Fibroblast of pulmonary artery (primary cell): ENCODE measurements at regions not wholly inside any gene's neighbourhood (a gene's known extent, or its start where the extent isn't known, plus 50 kb on each side); places are given as distances from the start of the nearest gene placed in this dataset.

ENCODE experiments used
- DNase-seq: peaks from one replicate; pipeline ENCODE4 v3.0.0-alpha.2; 2010; ENCODE audit warnings: low read depth
- H3K4me3 ChIP-seq: replicated peaks from 2 replicates; pipeline ENCODE4 v1.5.1; 2011; ENCODE audit warnings: low read depth, mild to moderate bottlenecking, control low read depth, low read length, moderate library complexity
- TF ChIP-seq, protein P1 (sequence below): IDR thresholded peaks from 2 replicates; pipeline ENCODE4 v1.5.1; 2011; ENCODE audit warnings: mild to moderate bottlenecking, control low read depth, low read length, inconsistent platforms; ENCODE audit errors: missing control alignments

GRCh38 chr11:88398791-88399570 is 61.4 kb upstream of the CTSC start:
- H3K4me3 ChIP-seq, result no peak overlapping the region
- no peak for DNase-seq
- TF ChIP-seq, protein P1, sequence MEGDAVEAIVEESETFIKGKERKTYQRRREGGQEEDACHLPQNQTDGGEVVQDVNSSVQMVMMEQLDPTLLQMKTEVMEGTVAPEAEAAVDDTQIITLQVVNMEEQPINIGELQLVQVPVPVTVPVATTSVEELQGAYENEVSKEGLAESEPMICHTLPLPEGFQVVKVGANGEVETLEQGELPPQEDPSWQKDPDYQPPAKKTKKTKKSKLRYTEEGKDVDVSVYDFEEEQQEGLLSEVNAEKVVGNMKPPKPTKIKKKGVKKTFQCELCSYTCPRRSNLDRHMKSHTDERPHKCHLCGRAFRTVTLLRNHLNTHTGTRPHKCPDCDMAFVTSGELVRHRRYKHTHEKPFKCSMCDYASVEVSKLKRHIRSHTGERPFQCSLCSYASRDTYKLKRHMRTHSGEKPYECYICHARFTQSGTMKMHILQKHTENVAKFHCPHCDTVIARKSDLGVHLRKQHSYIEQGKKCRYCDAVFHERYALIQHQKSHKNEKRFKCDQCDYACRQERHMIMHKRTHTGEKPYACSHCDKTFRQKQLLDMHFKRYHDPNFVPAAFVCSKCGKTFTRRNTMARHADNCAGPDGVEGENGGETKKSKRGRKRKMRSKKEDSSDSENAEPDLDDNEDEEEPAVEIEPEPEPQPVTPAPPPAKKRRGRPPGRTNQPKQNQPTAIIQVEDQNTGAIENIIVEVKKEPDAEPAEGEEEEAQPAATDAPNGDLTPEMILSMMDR, result no peak

GRCh38 chr11:88398372-88398771 is 60.8 kb upstream of the CTSC start:
- peak; percentile 56 for DNase-seq
- H3K4me3 ChIP-seq, result no peak overlapping the region
- TF ChIP-seq, protein P1, result no peak

DNA sequence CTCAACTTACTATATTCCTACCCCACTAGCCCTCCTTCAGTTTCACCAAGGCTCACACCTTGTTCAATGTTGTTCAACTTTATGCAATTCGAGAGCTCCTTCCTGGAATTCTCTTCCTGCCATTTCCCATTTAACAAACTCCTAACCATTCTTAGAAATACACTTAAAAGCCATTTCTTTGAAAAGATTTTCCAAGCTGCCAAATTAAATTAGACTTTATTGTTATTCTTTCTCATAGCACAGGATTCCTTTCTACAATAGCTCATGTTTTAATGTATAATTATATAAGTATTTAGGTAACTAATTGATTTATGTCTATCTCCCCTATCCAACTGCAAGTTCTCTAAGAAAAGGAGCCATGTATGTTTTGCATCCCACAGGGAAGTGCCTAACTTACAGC is 52.7 kb upstream of the CTSC start:
- no peak overlapping the region for H3K4me3 ChIP-seq
- no peak for DNase-seq
- TF ChIP-seq, protein P1, result no peak

DNA sequence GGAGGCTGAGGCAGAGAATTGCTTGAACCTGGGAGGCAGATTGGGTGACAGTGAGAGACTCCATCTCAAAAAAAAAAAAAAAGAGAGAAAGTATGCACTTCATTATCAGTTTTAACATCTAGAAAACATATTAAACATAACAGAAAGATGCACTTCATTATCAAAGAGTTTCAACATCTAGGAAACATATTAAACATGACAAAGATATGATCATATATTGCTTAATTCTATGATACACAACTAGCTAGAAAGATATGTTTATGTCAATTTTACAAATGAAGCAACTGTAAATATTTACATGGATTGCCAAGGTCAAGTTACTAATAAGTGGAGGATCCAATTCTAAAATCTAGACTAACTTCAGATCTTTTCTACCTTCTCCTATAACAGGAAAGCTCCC is 50.4 kb upstream of the CTSC start:
- H3K4me3 ChIP-seq, result no peak overlapping the region
- DNase-seq, result no peak
- TF ChIP-seq, protein P1, result no peak
